ENCODE measurements at regions not wholly inside any gene's neighbourhood (a gene's known extent, or its start where the extent isn't known, plus 50 kb on each side); places are given as distances from the start of the nearest gene placed in this dataset.

DNA sequence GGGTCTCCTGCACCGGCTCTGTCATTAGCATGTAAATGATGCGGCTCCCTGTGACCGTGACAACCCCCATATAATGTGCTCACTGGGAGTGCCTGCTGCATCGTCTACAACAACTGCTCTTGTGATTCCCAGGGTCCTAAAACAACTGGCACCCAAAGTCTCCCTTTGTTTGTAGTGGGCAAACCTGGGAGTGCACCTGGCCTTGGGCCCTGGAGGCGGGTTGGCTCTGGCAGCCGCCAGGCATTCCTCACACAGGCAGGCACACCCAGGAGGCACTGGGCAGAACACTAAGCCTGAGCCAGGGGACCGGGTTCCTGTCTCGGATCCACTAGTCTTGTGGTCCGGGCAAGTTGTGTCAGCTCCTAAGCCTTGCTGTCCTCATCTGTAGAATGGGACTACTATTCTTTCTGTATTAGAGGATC, 115.5 kb upstream of the GPR26 start:
- no peak for ATAC-seq
- H3K4me1 ChIP-seq: no peaks in the 10 kb centered on the region
- H3K27me3 ChIP-seq: no peaks in the 10 kb centered on the region
- TF ChIP-seq, protein P1, sequence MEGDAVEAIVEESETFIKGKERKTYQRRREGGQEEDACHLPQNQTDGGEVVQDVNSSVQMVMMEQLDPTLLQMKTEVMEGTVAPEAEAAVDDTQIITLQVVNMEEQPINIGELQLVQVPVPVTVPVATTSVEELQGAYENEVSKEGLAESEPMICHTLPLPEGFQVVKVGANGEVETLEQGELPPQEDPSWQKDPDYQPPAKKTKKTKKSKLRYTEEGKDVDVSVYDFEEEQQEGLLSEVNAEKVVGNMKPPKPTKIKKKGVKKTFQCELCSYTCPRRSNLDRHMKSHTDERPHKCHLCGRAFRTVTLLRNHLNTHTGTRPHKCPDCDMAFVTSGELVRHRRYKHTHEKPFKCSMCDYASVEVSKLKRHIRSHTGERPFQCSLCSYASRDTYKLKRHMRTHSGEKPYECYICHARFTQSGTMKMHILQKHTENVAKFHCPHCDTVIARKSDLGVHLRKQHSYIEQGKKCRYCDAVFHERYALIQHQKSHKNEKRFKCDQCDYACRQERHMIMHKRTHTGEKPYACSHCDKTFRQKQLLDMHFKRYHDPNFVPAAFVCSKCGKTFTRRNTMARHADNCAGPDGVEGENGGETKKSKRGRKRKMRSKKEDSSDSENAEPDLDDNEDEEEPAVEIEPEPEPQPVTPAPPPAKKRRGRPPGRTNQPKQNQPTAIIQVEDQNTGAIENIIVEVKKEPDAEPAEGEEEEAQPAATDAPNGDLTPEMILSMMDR (IDR thresholded peaks at IDR 0.05): no peak
- no peaks in the 10 kb centered on the region for H3K36me3 ChIP-seq
- WGBS, 2 donors: 45 to 47% methylated on average over 9 of the region's 9 CpGs
- H3K9me3 ChIP-seq: no peaks in the 10 kb centered on the region
- no peak for DNase-seq
- no peak overlapping the region for H3K27ac ChIP-seq
- FAIRE-seq: no peak
- intact Hi-C loops (cut with DNase I): loop anchor here (10.0 kb wide), 2 partner anchors 426 to 506 kb away; no protein-coding TSS in a partner anchor
- no peak overlapping the region for H3K4me3 ChIP-seq

DNA sequence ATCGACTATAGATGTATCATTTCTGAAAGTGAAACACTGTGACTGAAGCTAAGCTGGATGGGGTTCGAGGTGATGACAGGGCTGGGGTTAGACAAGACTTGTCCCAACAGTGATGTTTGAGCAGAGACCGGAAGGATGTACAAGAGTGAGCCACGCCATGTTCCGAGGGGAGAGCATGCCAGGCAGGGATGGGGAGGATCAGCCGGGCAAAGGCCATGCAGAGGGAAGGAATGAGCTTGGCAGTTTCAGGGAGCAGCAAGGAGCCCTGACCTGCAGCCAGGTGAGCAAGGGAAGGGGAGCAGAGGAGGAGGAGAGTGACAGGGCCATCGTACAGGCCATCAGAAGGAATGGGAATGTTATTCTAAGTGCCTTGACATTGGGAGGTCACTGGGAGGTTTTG, 114.9 kb upstream of the GPR26 start:
- intact Hi-C loops (cut with DNase I): loop anchor here (10.0 kb wide), 2 partner anchors 426 to 506 kb away; no protein-coding TSS in a partner anchor
- no peaks in the 10 kb centered on the region for H3K4me1 ChIP-seq
- FAIRE-seq: no peak
- H3K9me3 ChIP-seq: no peaks in the 10 kb centered on the region
- no peak for ATAC-seq
- WGBS, 2 donors: 70 to 81% methylated on average over 7 of the region's 7 CpGs
- no peak overlapping the region for H3K4me3 ChIP-seq
- DNase-seq: no peak
- H3K27ac ChIP-seq: no peak overlapping the region
- TF ChIP-seq, protein P1 (IDR thresholded peaks at IDR 0.05): no peak
- no peaks in the 10 kb centered on the region for H3K27me3 ChIP-seq
- no peaks in the 10 kb centered on the region for H3K36me3 ChIP-seq

DNA sequence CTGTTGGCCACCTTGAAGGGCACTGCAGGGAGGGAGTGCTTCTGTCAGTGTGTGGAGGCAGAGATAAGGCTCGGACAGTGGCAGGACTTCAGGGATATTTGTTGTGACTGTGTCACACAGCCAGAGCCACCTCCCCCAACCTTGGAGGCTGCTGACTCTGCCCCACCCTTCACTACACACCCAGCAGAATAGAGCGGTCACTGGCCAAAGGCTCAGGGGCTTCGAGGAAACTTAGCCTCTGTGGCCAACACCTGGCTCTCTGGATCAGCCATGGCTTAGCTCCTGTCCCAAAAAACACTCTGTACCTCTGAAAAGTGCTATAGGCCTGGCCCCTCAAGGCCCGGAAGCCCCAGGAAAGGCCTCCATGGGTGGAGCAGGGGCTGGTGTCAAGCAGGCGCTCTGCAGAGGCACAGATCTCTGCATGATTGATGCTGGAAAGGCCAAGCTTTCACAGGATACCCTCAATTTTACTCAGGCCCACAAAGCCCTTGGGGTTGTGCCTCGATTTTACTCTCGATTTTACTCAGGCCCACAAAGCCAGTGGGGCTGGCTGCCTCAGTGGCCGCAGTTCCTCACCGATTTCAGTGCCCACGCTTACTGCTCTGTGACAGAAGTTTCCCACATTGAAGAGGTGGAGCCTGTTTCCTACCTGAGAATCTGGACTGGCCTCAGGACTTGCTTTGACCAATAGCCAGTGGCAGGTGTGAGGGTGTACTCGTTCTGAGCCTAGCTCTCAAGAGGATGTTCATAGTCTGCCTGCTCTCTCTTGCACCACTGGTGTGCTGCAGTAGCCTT, 113.2 kb upstream of the GPR26 start:
- TF ChIP-seq, protein P1 (IDR thresholded peaks at IDR 0.05): no peak
- Histone ChIP-seq H3K4me3 (no peak overlapping the region), H3K9me3 (no peaks in the 10 kb centered on the region), H3K27me3 (no peaks in the 10 kb centered on the region), H3K36me3 (no peaks in the 10 kb centered on the region), H3K27ac (no peak overlapping the region), H3K4me1 (no peaks in the 10 kb centered on the region)
- DNase-seq (no peak), ATAC-seq (no peak), FAIRE-seq (no peak)
- intact Hi-C loops (cut with DNase I): loop anchor here (10.0 kb wide), 2 partner anchors 428 to 508 kb away; no protein-coding TSS in a partner anchor
- WGBS, 2 donors: 56 to 63% methylated on average over 11 of the region's 11 CpGs

DNA sequence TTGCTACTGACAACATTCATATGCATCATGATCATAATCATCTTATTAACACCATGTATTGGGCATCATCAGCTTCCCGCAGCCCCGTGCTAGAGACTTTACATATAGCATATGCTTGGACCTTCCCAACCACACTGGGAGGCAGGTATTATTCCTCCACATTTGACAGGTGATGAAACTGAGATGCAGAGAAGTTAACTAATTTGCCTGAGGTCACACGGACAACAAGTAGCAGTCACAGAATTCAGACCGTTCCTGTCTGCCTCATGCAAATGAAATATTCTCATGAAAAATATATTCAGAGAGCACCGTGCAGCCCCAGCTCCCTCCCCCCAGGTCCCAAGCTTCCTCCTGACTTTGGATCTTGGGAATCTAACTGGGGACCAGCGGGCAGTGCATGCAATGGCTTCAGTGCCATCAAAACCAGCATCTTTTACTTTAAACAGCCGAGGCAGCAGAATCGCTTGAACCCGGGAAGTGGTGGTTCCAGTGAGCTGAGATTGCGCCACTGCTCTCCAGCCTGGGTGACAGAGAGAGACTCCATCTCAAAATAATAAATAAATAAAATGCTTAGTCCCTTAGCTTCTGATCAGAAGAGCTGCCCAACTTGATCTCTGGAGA, 112.2 kb upstream of the GPR26 start:
- TF ChIP-seq, protein P1 (IDR thresholded peaks at IDR 0.05): no peak
- WGBS, 2 donors: 58 to 69% methylated on average over 10 of the region's 10 CpGs
- no peak for FAIRE-seq
- no peaks in the 10 kb centered on the region for H3K27me3 ChIP-seq
- no peaks in the 10 kb centered on the region for H3K36me3 ChIP-seq
- no peak overlapping the region for H3K27ac ChIP-seq
- no peak overlapping the region for H3K4me3 ChIP-seq
- H3K9me3 ChIP-seq: no peaks in the 10 kb centered on the region
- no peak for DNase-seq
- intact Hi-C loops (cut with DNase I): loop anchor here (10.0 kb wide), 2 partner anchors 429 to 509 kb away; no protein-coding TSS in a partner anchor
- H3K4me1 ChIP-seq: no peaks in the 10 kb centered on the region
- ATAC-seq: no peak

Data from pancreas (tissue), 10 donors.